H1 (cell line): ENCODE measurements at regions not wholly inside any gene's neighbourhood (a gene's known extent, or its start where the extent isn't known, plus 50 kb on each side); places are given as distances from the start of the nearest gene placed in this dataset.

Experiments used
- CTCF ChIA-PET: fragments of 300-600 bp; sonication (Branson Sonifier 250); formaldehyde crosslinking; loops from one replicate; lab custom pipeline; 2021; ENCODE audit not compliant: partially characterized antibody; lab: Charles Lee
- POLR2A ChIA-PET: fragments of 300-600 bp; sonication (Branson Sonifier 250); formaldehyde crosslinking; loops from one replicate; lab custom pipeline; 2021; ENCODE audit warnings: inconsistent platforms; ENCODE audit not compliant: partially characterized antibody; lab: Charles Lee
- DNase-seq, 2 experiments: peaks; one replicate each; pipeline versions ENCODE4 v3.0.0 to v3.0.0-alpha.2; 2010 to 2022; ENCODE audit warnings: low spot score in 2 of 2, low read depth in 1 of 2, mixed read lengths in 1 of 2
- FAIRE-seq: peaks from 2 replicates; lab custom pipeline; 2011; peaks lifted over from hg19 to GRCh38; lab: Jason Lieb, UNC
- H2AFZ ChIP-seq: 2 replicates; pipeline ENCODE4 v1.8.1; 2012; ENCODE audit warnings: low read length, inconsistent platforms
- H2AK5ac ChIP-seq: 2 replicates; pipeline ENCODE4 v1.6.1; 2013; ENCODE audit warnings: low read depth, low read length
- H2BK120ac ChIP-seq: replicated peaks from 2 replicates; pipeline ENCODE3; 2013; ENCODE audit warnings: low read depth, low read length, inconsistent platforms
- H2BK12ac ChIP-seq: 2 replicates; pipeline ENCODE4 v1.6.1; 2013; ENCODE audit warnings: low read depth, low read length
- H2BK15ac ChIP-seq: 2 replicates; pipeline ENCODE4 v1.6.1; 2013; ENCODE audit warnings: low read length
- H2BK20ac ChIP-seq: 2 replicates; pipeline ENCODE4 v1.6.1; 2013; ENCODE audit warnings: low read length
- H2BK5ac ChIP-seq: 2 replicates; pipeline ENCODE4 v1.6.1; 2013; ENCODE audit warnings: low read depth, low read length
- H3K14ac ChIP-seq: 2 replicates; pipeline ENCODE4 v1.6.1; 2013; ENCODE audit warnings: inconsistent platforms; ENCODE audit not compliant: insufficient read length
- H3K18ac ChIP-seq: 2 replicates; pipeline ENCODE4 v1.6.1; 2013; ENCODE audit warnings: low read length; ENCODE audit errors: extremely low read depth
- H3K23ac ChIP-seq: 2 replicates; pipeline ENCODE4 v1.6.1; 2013; ENCODE audit warnings: inconsistent platforms; ENCODE audit not compliant: insufficient read length
- H3K23me2 ChIP-seq: 2 replicates; pipeline ENCODE4 v1.6.1; 2013; ENCODE audit warnings: low read depth, low read length
- H3K27ac ChIP-seq: 2 replicates; pipeline ENCODE4 v1.6.1; 2011; ENCODE audit warnings: low read depth, low read length, inconsistent platforms
- H3K27me3 ChIP-seq, 4 experiments: replicated peaks in 1 of 4; 1 replicate in 1 of 4; 2 replicates in 3 of 4; pipeline versions ENCODE4 v1.6.1 to v1.8.1; 2011 to 2013; ENCODE audit warnings: low read length in 3 of 4, mild to moderate bottlenecking in 3 of 4, inconsistent platforms in 2 of 4, mixed read lengths in 2 of 4, moderate library complexity in 1 of 4; ENCODE audit not compliant: control insufficient read depth in 3 of 4, insufficient read depth in 3 of 4; ENCODE audit errors: extremely low read depth in 1 of 4
- H3K36me3 ChIP-seq, 4 experiments: 2 replicates each; pipeline versions ENCODE4 v1.6.1 to v1.8.1; 2011 to 2013; ENCODE audit warnings: mild to moderate bottlenecking in 4 of 4, low read length in 3 of 4, moderate library complexity in 2 of 4, control low read depth in 1 of 4, inconsistent platforms in 1 of 4; ENCODE audit not compliant: insufficient read depth in 4 of 4, control insufficient read depth in 2 of 4
- H3K4ac ChIP-seq: replicated peaks from 2 replicates; pipeline ENCODE3; 2013; ENCODE audit warnings: low read length, low read depth, mixed read lengths, inconsistent platforms; ENCODE audit not compliant: insufficient read length
- H3K4me1 ChIP-seq, 4 experiments: replicated peaks in 1 of 4; 1 replicate in 1 of 4; 2 replicates in 3 of 4; pipeline versions ENCODE4 v1.6.1 to v1.8.1; 2011 to 2013; ENCODE audit warnings: low read length in 3 of 4, inconsistent platforms in 2 of 4, mixed read lengths in 1 of 4; ENCODE audit not compliant: insufficient read depth in 4 of 4, control insufficient read depth in 3 of 4
- H3K4me2 ChIP-seq, 2 experiments: 2 replicates each; pipeline versions ENCODE4 v1.6.1 to v1.8.1; 2011 to 2013; ENCODE audit warnings: low read depth in 2 of 2, low read length in 2 of 2, control low read depth in 1 of 2, inconsistent platforms in 1 of 2, mild to moderate bottlenecking in 1 of 2; ENCODE audit not compliant: insufficient read depth in 1 of 2
- H3K4me3 ChIP-seq, 4 experiments: fragments of 200-600, 300-600 bp in 1 of 4; sonication (generic), shearing (Covaris generic), sonication (Bioruptor Twin) in 1 of 4; 2 replicates each; pipeline versions ENCODE4 v1.5.1 to v1.8.1; 2011 to 2016; ENCODE audit warnings: low read length in 4 of 4, low read depth in 3 of 4, control low read depth in 2 of 4, inconsistent platforms in 2 of 4, mild to moderate bottlenecking in 2 of 4, mixed read lengths in 1 of 4, moderate library complexity in 1 of 4; ENCODE audit not compliant: insufficient read depth in 2 of 4; ENCODE audit errors: extremely low read depth in 1 of 4
- H3K56ac ChIP-seq: replicated peaks from 2 replicates; pipeline ENCODE3; 2013; ENCODE audit warnings: low read depth, mild to moderate bottlenecking, mixed read lengths, low read length, inconsistent platforms; ENCODE audit not compliant: insufficient read length
- H3K79me1 ChIP-seq: 2 replicates; pipeline ENCODE4 v1.6.1; 2013; ENCODE audit warnings: low read depth, low read length, control low read depth
- H3K79me2 ChIP-seq, 2 experiments: 2 replicates each; pipeline versions ENCODE4 v1.6.1 to v1.8.1; 2012 to 2013; ENCODE audit warnings: low read length in 2 of 2, mild to moderate bottlenecking in 2 of 2, inconsistent platforms in 1 of 2; ENCODE audit not compliant: insufficient read depth in 2 of 2, control insufficient read depth in 1 of 2
- H3K9ac ChIP-seq, 4 experiments: replicated peaks in 1 of 4; 1 replicate in 1 of 4; 2 replicates in 3 of 4; pipeline versions ENCODE4 v1.6.1 to v1.8.1; 2011 to 2013; ENCODE audit warnings: low read depth in 3 of 4, low read length in 3 of 4, control low read depth in 2 of 4, mild to moderate bottlenecking in 2 of 4, moderate library complexity in 2 of 4, inconsistent platforms in 1 of 4; ENCODE audit errors: extremely low read depth in 1 of 4
- H3K9me3 ChIP-seq, 2 experiments: 2 replicates each; pipeline versions ENCODE4 v1.6.1 to v1.8.1; 2012 to 2013; ENCODE audit warnings: mild to moderate bottlenecking in 2 of 2, moderate library complexity in 2 of 2, control low read depth in 1 of 2, inconsistent platforms in 1 of 2, low read depth in 1 of 2, low read length in 1 of 2, mixed read lengths in 1 of 2; ENCODE audit not compliant: insufficient read depth in 2 of 2
- H4K20me1 ChIP-seq, 2 experiments: replicated peaks in 1 of 2; 2 replicates each; pipeline versions ENCODE3 to v1.8.1; 2011 to 2013; ENCODE audit warnings: inconsistent platforms in 2 of 2, low read length in 2 of 2, mild to moderate bottlenecking in 1 of 2; ENCODE audit not compliant: insufficient read depth in 2 of 2, control insufficient read depth in 1 of 2
- H4K5ac ChIP-seq: 2 replicates; pipeline ENCODE4 v1.6.1; 2013; ENCODE audit warnings: low read length, low read depth, mixed read lengths, inconsistent platforms; ENCODE audit not compliant: insufficient read length
- H4K8ac ChIP-seq: 2 replicates; pipeline ENCODE4 v1.8.0; 2013; ENCODE audit warnings: mild to moderate bottlenecking, moderate library complexity, low read length, inconsistent platforms; ENCODE audit not compliant: insufficient read depth; ENCODE audit errors: extremely low read depth
- H4K91ac ChIP-seq: replicated peaks from 2 replicates; pipeline ENCODE3; 2013; ENCODE audit warnings: low read length, mixed read lengths, inconsistent platforms; ENCODE audit not compliant: insufficient read length
- CBX8 ChIP-seq: fragments of 300-800, 300-1000 bp; sonication (generic); IDR thresholded peaks from 2 replicates; pipeline ENCODE4 v1.7.1; 2016; ENCODE audit warnings: low read depth, low read length, borderline replicate concordance
- CEBPB ChIP-seq: IDR thresholded peaks from 2 replicates; pipeline ENCODE4 v1.6.1; 2012; ENCODE audit warnings: low read depth, low read length
- CTCF ChIP-seq, 3 experiments: IDR thresholded peaks; 1 replicate in 2 of 3; 2 replicates in 1 of 3; pipeline versions ENCODE4 v1.5.1 to v1.6.1; 2011; ENCODE audit warnings: low read length in 3 of 3, mild to moderate bottlenecking in 3 of 3, inconsistent platforms in 2 of 3, low read depth in 1 of 3, moderate library complexity in 1 of 3; ENCODE audit not compliant: insufficient read depth in 1 of 3; ENCODE audit errors: control extremely low read depth in 1 of 3
- E2F6 ChIP-seq: IDR thresholded peaks from 2 replicates; pipeline ENCODE4 v1.6.1; 2012; ENCODE audit warnings: inconsistent platforms
- EP300 ChIP-seq, 2 experiments: IDR thresholded peaks; 1 replicate in 1 of 2; 2 replicates in 1 of 2; pipeline ENCODE4 v1.6.1; 2011 to 2012; ENCODE audit warnings: low read depth in 2 of 2, low read length in 2 of 2, mild to moderate bottlenecking in 2 of 2, borderline replicate concordance in 1 of 2, inconsistent platforms in 1 of 2, moderate library complexity in 1 of 2
- GTF2F1 ChIP-seq: IDR thresholded peaks from 2 replicates; pipeline ENCODE4 v1.6.1; 2012; ENCODE audit warnings: low read depth, low read length, improper control_type of control experiment, borderline replicate concordance
- POU5F1 ChIP-seq: IDR thresholded peaks from 2 replicates; pipeline ENCODE4 v1.6.1; 2011; ENCODE audit warnings: low read depth, mild to moderate bottlenecking, low read length, moderate library complexity
- RBBP5 ChIP-seq: IDR thresholded peaks from 2 replicates; pipeline ENCODE4 v1.7.1; 2012; ENCODE audit warnings: low read depth, mild to moderate bottlenecking, inconsistent platforms, low read length, moderate library complexity, borderline replicate concordance
- SIX5 ChIP-seq: IDR thresholded peaks from 2 replicates; pipeline ENCODE4 v1.6.1; 2011; ENCODE audit warnings: mild to moderate bottlenecking, low read depth, low read length
- SP2 ChIP-seq: IDR thresholded peaks from 2 replicates; pipeline ENCODE4 v1.6.1; 2012; ENCODE audit warnings: mild to moderate bottlenecking, low read length, inconsistent platforms
- WGBS, 2 experiments: shearing (Covaris generic) in 1 of 2; methylation state at CpG; one replicate each; pipeline versions ENCODE4 v1.1.6 to v1.1.7; 2013 to 2015; ENCODE audit warnings: low lambda C conversion rate in 2 of 2, mixed read lengths in 2 of 2, inconsistent platforms in 1 of 2, low coverage in 1 of 2, missing lambda C conversion rate in 1 of 2; ENCODE audit not compliant: insufficient replicate concordance in 2 of 2, insufficient coverage in 1 of 2, insufficient read length in 1 of 2; ENCODE audit errors: extremely low coverage in 1 of 2, missing lambda C conversion rate in 1 of 2; 5-methylcytosine and 5-hydroxymethylcytosine counted together
- TF ChIP-seq, protein P1 (sequence below): IDR thresholded peaks from 2 replicates; pipeline ENCODE4 v1.6.1; 2011; ENCODE audit warnings: low read depth, mild to moderate bottlenecking, low read length; ENCODE audit not compliant: insufficient read depth

GRCh38 chr6:121608270-121608669, 172.8 kb downstream of the GJA1 start:
- no peak overlapping the region for H3K27ac ChIP-seq
- no peak overlapping the region for H2AK5ac ChIP-seq
- H4K8ac ChIP-seq = no peak overlapping the region
- H3K79me1 ChIP-seq = no peaks in the 10 kb centered on the region
- H4K20me1 ChIP-seq = no peaks in the 10 kb centered on the region
- no peak overlapping the region for H2BK15ac ChIP-seq
- no peak overlapping the region for H2BK5ac ChIP-seq
- no peak overlapping the region for H4K91ac ChIP-seq
- H2BK20ac ChIP-seq = no peak overlapping the region
- H3K9ac ChIP-seq = no peak overlapping the region
- H3K23ac ChIP-seq = no peak overlapping the region
- no peaks in the 10 kb centered on the region for H3K9me3 ChIP-seq
- H2AFZ ChIP-seq = no peak overlapping the region
- ChIA-PET CTCF (no interaction called here), POLR2A (no interaction called here)
- H3K4me2 ChIP-seq = no peak overlapping the region
- no peak overlapping the region for H2BK12ac ChIP-seq
- no peak overlapping the region for H3K4ac ChIP-seq
- no peaks in the 10 kb centered on the region for H3K23me2 ChIP-seq
- H3K27me3 ChIP-seq = no peaks in the 10 kb centered on the region
- no peak overlapping the region for H3K4me3 ChIP-seq
- H3K79me2 ChIP-seq = no peaks in the 10 kb centered on the region
- no peak overlapping the region for H3K14ac ChIP-seq
- WGBS, 2 experiments = 93% methylated on average over 3 of the region's 3 CpGs; no CpG with 5 or more reads in 1 of the 2 experiments
- no peaks in the 10 kb centered on the region; a peak in 1 of 7 replicates for H3K4me1 ChIP-seq
- no peak overlapping the region for H3K18ac ChIP-seq
- no peak overlapping the region for H2BK120ac ChIP-seq
- FAIRE-seq (no peak), DNase-seq (no peak)
- no peak overlapping the region for H4K5ac ChIP-seq
- H3K36me3 ChIP-seq = no peaks in the 10 kb centered on the region
- H3K56ac ChIP-seq = no peak overlapping the region
- TF ChIP-seq E2F6 = no peak
- TF ChIP-seq SP2 = no peak
- no peak for TF ChIP-seq RBBP5
- TF ChIP-seq EP300 (IDR thresholded peaks at IDR 0.05; ENCODE audit: borderline replicate concordance in 1 of 2, low read depth in 2 of 2, low read length in 2 of 2) = no peak
- TF ChIP-seq CTCF (IDR thresholded peaks at IDR 0.05; ENCODE audit: control extremely low read depth in 1 of 3, insufficient read depth in 1 of 3, low read depth in 1 of 3, low read length in 3 of 3) = no peak
- no peak for TF ChIP-seq CEBPB
- TF ChIP-seq SIX5 = no peak
- no peak for TF ChIP-seq POU5F1
- TF ChIP-seq, protein P1, sequence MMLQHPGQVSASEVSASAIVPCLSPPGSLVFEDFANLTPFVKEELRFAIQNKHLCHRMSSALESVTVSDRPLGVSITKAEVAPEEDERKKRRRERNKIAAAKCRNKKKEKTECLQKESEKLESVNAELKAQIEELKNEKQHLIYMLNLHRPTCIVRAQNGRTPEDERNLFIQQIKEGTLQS = no peak
- TF ChIP-seq CBX8 = no peak
- TF ChIP-seq GTF2F1 = no peak
